ENCODE measurements at regions not wholly inside any gene's neighbourhood (a gene's known extent, or its start where the extent isn't known, plus 50 kb on each side); places are given as distances from the start of the nearest gene placed in this dataset.

- no peak for TF ChIP-seq GATA3 (IDR thresholded peaks at IDR 0.05; ENCODE audit: low read depth, low read length)
- TF ChIP-seq GATA2 (IDR thresholded peaks at IDR 0.05; ENCODE audit: low read depth, low read length): no peak
Observed at GRCh38 chr3:31367518-31367917, 165.2 kb upstream of the STT3B start.

Measured in SH-SY5Y (cell line).